Activated CD8-positive, alpha-beta memory T cell treated with anti-CD3 and anti-CD28 coated beads, Interleukin-2, amount 10 ng/mL, durations not matched to agents 7 days and 5 days (primary cell): ENCODE measurements at regions not wholly inside any gene's neighbourhood (a gene's known extent, or its start where the extent isn't known, plus 50 kb on each side); places are given as distances from the start of the nearest gene placed in this dataset.

Experiments
- ATAC-seq: fragments of 150-1000 bp; cut with Tn5 transposase; one replicate; pipeline ENCODE4 v1.10.0; 2021; ENCODE audit warnings: moderate library complexity
- CTCF ChIA-PET: fragments of 350-600 bp; sonication (Branson Sonifier 250); formaldehyde crosslinking; loops from one replicate; lab custom pipeline; 2021; ENCODE audit warnings: antibody characterized with exemption; lab: Charles Lee
- DNase-seq: peaks from one replicate; pipeline ENCODE4 v3.0.0-alpha.2; 2020
- H3K27ac Mint-ChIP-seq: one replicate; pipeline ENCODE4 v1.8.0; 2021; ENCODE audit warnings: mild to moderate bottlenecking, mixed read lengths
- H3K27me3 Mint-ChIP-seq: one replicate; pipeline ENCODE4 v1.8.0; 2021; ENCODE audit warnings: mixed read lengths
- H3K36me3 Mint-ChIP-seq: one replicate; pipeline ENCODE4 v1.8.0; 2021; ENCODE audit warnings: mild to moderate bottlenecking, mixed read lengths
- H3K4me1 Mint-ChIP-seq: one replicate; pipeline ENCODE4 v1.8.0; 2021; ENCODE audit warnings: mixed read lengths
- H3K4me3 Mint-ChIP-seq: one replicate; pipeline ENCODE4 v1.8.0; 2021; ENCODE audit warnings: mild to moderate bottlenecking, moderate library complexity, mixed read lengths
- H3K9me3 Mint-ChIP-seq: one replicate; pipeline ENCODE4 v1.8.0; 2022; ENCODE audit warnings: low read depth, mixed read lengths

GRCh38 chr11:39462506-39462905 lies 1996.9 kb downstream of the LRRC4C start:
- H3K27ac Mint-ChIP-seq, result no peak overlapping the region

DNA sequence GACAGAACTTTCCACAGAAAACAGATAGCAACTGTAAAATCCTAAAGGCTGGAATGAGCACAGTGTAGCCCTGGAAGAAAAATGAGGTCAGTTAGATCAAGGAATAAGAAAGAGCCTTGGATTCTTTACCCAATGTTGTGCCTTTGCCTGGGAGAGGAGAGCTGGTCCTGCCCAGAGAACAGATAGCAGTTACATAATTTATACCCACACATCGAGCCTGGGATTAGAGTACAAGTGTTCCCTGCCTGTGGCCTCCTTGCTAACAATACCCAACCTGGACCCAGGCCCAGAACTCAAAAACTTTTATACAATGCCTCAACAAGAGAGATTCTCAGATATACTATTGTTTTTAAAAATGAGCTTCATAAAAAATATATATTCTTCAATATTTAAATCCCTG lies 1998.4 kb downstream of the LRRC4C start:
- no peak for ATAC-seq
- no peaks in the 10 kb centered on the region for H3K4me1 Mint-ChIP-seq

More at GRCh38 chr11:39462506-39462905, 1996.9 kb downstream of the LRRC4C start:
- Mint-ChIP-seq H3K9me3 (peaks cover 7% of the 10 kb centered on the region), H3K36me3 (no peaks in the 10 kb centered on the region), H3K27me3 (no peaks in the 10 kb centered on the region), H3K4me1 (no peaks in the 10 kb centered on the region), H3K4me3 (no peak overlapping the region)
- ATAC-seq, result no peak
- CTCF ChIA-PET, result no interaction called here
- DNase-seq, result no peak

GRCh38 chr11:39459606-39460005 lies 1999.8 kb downstream of the LRRC4C start:
- CTCF ChIA-PET, result no interaction called here
- no peak for ATAC-seq
- DNase-seq, result no peak
- H3K9me3 Mint-ChIP-seq, result peaks cover 7% of the 10 kb centered on the region
- no peaks in the 10 kb centered on the region for H3K4me1 Mint-ChIP-seq
- no peak overlapping the region for H3K4me3 Mint-ChIP-seq
- H3K27me3 Mint-ChIP-seq, result no peaks in the 10 kb centered on the region
- no peaks in the 10 kb centered on the region for H3K36me3 Mint-ChIP-seq
- H3K27ac Mint-ChIP-seq, result no peak overlapping the region

More for the DNA sequence above, 1998.4 kb downstream of the LRRC4C start:
- no peak overlapping the region for H3K27ac Mint-ChIP-seq
- peaks cover 7% of the 10 kb centered on the region for H3K9me3 Mint-ChIP-seq
- H3K4me3 Mint-ChIP-seq, result no peak overlapping the region
- DNase-seq, result no peak
- CTCF ChIA-PET, result no interaction called here
- no peaks in the 10 kb centered on the region for H3K27me3 Mint-ChIP-seq
- no peaks in the 10 kb centered on the region for H3K36me3 Mint-ChIP-seq

DNA sequence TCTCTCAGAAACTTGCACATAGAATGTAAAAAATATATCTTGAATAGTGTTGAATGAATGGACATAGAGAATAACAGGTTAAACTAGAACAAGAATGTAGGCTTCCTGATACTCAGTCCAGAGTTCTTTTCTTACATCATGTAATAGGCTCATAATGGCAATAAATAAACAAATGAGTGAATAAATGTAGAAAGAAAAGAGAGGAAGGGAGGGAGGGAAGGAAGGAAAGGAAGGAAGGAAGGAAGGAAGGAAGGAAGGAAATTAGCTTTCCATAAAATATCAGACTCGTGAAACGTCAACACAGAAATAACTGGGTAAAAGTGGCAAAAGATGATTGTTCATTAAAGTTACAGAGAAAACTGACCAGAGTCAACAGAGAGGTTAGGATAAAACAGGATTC lies 2001.0 kb downstream of the LRRC4C start:
- H3K27ac Mint-ChIP-seq, result no peak overlapping the region
- H3K4me3 Mint-ChIP-seq, result no peak overlapping the region

GRCh38 chr11:39443424-39444022 lies 2015.9 kb downstream of the LRRC4C start:
- Mint-ChIP-seq H3K4me3 (no peak overlapping the region), H3K27ac (no peak overlapping the region), H3K9me3 (peaks cover 4% of the 10 kb centered on the region), H3K27me3 (no peaks in the 10 kb centered on the region), H3K36me3 (no peaks in the 10 kb centered on the region), H3K4me1 (no peaks in the 10 kb centered on the region)
- ATAC-seq, result no peak
- CTCF ChIA-PET, result no interaction called here
- DNase-seq, result no peak

More for the DNA sequence above, 2001.0 kb downstream of the LRRC4C start:
- no peaks in the 10 kb centered on the region for H3K4me1 Mint-ChIP-seq
- H3K36me3 Mint-ChIP-seq, result no peaks in the 10 kb centered on the region
- CTCF ChIA-PET, result no interaction called here
- peaks cover 7% of the 10 kb centered on the region for H3K9me3 Mint-ChIP-seq
- H3K27me3 Mint-ChIP-seq, result no peaks in the 10 kb centered on the region
- no peak for DNase-seq
- no peak for ATAC-seq

GRCh38 chr11:39442177-39442576 lies 2017.3 kb downstream of the LRRC4C start:
- Mint-ChIP-seq H3K36me3 (no peaks in the 10 kb centered on the region), H3K9me3 (peaks cover 6% of the 10 kb centered on the region), H3K4me3 (no peak overlapping the region), H3K27me3 (no peaks in the 10 kb centered on the region), H3K4me1 (no peaks in the 10 kb centered on the region), H3K27ac (no peak overlapping the region)
- CTCF ChIA-PET, result no interaction called here
- DNase-seq, result no peak
- no peak for ATAC-seq

GRCh38 chr11:39435641-39436040 lies 2023.8 kb downstream of the LRRC4C start:
- no peaks in the 10 kb centered on the region for H3K4me1 Mint-ChIP-seq
- H3K27ac Mint-ChIP-seq, result no peak overlapping the region
- ATAC-seq (no peak), DNase-seq (no peak)
- H3K4me3 Mint-ChIP-seq, result no peak overlapping the region
- CTCF ChIA-PET, result no interaction called here
- peaks cover 6% of the 10 kb centered on the region for H3K9me3 Mint-ChIP-seq
- no peaks in the 10 kb centered on the region for H3K27me3 Mint-ChIP-seq
- no peaks in the 10 kb centered on the region for H3K36me3 Mint-ChIP-seq

DNA sequence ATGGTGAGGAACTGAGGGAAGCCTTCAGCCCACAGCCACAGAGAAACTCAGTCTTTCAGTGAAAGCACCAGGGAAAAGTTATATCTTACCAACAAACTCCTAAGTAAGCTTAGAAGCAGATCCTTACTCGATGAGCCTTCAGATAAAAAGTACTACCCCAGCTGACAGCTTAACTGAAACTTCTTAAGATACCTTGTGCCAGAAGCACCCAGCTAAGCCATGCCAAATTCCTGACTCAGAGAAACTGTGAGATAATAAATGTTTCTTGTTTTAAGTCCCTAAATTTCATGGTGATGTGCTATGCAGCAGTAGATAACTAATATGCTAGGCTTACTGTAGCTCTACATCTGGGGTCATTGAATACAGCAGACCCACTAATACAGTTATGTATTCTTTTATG lies 2025.0 kb downstream of the LRRC4C start:
- CTCF ChIA-PET, result no interaction called here
- DNase-seq, result no peak
- no peaks in the 10 kb centered on the region for H3K36me3 Mint-ChIP-seq
- peaks cover 4% of the 10 kb centered on the region for H3K9me3 Mint-ChIP-seq
- no peaks in the 10 kb centered on the region for H3K27me3 Mint-ChIP-seq
- H3K4me1 Mint-ChIP-seq, result no peaks in the 10 kb centered on the region
- H3K4me3 Mint-ChIP-seq, result no peak overlapping the region
- H3K27ac Mint-ChIP-seq, result no peak overlapping the region
- ATAC-seq, result no peak

DNA sequence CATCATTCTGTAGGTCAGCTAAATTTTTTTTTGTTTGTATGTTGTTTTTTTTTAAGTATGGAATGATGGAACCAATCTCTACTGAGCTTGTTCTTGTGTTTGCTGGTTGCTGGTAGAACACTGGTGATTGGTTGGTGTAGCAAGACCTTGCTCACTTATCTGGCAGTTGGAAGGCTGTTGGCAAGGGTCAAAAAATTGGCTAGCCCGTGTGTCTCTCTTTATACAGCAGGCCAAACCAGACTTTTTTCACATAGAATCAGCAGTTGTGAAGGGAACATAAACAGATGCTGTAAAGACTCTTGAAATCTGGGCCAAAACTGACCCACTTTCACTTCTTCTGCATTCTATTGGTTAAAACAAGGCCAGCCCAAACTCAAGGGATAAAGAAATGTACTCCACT lies 2026.5 kb downstream of the LRRC4C start:
- no peak for ATAC-seq
- Mint-ChIP-seq H3K36me3 (no peaks in the 10 kb centered on the region), H3K4me1 (no peaks in the 10 kb centered on the region), H3K9me3 (peaks cover 2% of the 10 kb centered on the region), H3K27me3 (no peaks in the 10 kb centered on the region), H3K27ac (no peak overlapping the region), H3K4me3 (no peak overlapping the region)
- DNase-seq, result no peak
- CTCF ChIA-PET, result no interaction called here

GRCh38 chr11:39425226-39425625 lies 2034.2 kb downstream of the LRRC4C start:
- Mint-ChIP-seq H3K27ac (no peak overlapping the region), H3K4me3 (no peak overlapping the region), H3K36me3 (no peaks in the 10 kb centered on the region), H3K4me1 (no peaks in the 10 kb centered on the region), H3K9me3 (no peaks in the 10 kb centered on the region), H3K27me3 (no peaks in the 10 kb centered on the region)
- CTCF ChIA-PET, result no interaction called here
- ATAC-seq (no peak), DNase-seq (no peak)

DNA sequence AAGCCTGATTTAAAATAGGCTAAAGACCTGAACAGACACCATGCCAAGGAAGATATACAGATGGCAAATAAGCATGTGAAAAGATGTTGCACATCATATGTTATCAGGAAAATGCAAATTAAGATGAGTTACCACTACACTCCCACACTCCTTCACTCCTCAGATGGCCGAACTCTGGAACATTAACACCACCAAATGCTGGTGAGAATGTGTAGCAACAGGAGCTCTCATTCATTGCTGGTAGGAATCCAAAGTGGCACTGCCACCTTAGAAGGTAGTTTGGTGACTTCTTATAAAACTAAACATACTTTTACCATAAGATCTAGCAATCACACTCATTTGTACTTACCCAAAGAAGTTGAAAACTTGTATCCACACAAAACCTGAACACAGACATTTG lies 2047.3 kb downstream of the LRRC4C start:
- CTCF ChIA-PET, result no interaction called here
- H3K4me1 Mint-ChIP-seq, result no peaks in the 10 kb centered on the region
- no peak overlapping the region for H3K27ac Mint-ChIP-seq
- H3K4me3 Mint-ChIP-seq, result no peak overlapping the region
- H3K27me3 Mint-ChIP-seq, result no peaks in the 10 kb centered on the region
- no peaks in the 10 kb centered on the region for H3K36me3 Mint-ChIP-seq
- peaks cover 9% of the 10 kb centered on the region for H3K9me3 Mint-ChIP-seq
- DNase-seq (no peak), ATAC-seq (no peak)

GRCh38 chr11:39385911-39386310 lies 2073.5 kb downstream of the LRRC4C start:
- Mint-ChIP-seq H3K4me1 (no peaks in the 10 kb centered on the region), H3K27ac (no peak overlapping the region), H3K9me3 (peaks cover 5% of the 10 kb centered on the region), H3K4me3 (no peak overlapping the region), H3K36me3 (no peaks in the 10 kb centered on the region), H3K27me3 (no peaks in the 10 kb centered on the region)
- ATAC-seq, result no peak
- CTCF ChIA-PET, result no interaction called here
- no peak for DNase-seq

DNA sequence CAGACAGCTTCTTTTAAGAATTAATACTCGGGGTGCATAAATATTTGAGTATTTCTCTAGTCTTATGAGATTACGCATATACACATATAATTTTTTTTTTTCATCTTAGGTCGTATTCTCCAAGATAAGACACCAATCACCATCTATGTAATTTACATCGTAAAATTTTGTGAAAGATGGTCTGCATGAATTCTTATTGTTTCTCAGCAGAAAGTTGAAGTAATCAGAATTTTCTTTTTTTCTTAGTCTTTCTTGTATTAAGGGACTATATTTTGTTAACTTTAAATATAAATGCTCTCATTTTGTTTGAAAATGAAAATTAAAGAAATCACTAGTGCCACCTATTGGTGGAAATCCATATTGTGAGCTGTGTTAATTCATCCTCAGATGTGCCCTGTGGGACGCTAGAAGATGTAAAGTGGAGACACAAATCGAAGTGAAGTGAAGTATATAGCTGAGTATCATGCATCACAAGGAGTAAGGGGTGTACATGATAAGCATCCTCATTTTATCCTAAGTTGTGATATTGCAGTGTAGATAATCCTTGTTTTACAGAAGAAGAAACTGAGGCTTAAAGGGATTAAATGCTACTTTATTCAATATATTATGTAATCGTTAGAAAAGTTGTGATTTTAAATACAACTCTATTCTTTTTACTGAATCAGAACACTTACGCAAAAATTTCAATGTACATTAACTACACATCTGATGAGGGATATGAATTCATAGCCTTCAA lies 2084.3 kb downstream of the LRRC4C start:
- H3K9me3 Mint-ChIP-seq, result no peaks in the 10 kb centered on the region
- DNase-seq (no peak), ATAC-seq (no peak)
- no peaks in the 10 kb centered on the region for H3K27me3 Mint-ChIP-seq
- H3K36me3 Mint-ChIP-seq, result no peaks in the 10 kb centered on the region
- CTCF ChIA-PET, result interaction anchor here (1.0 to 1.7 kb wide), 4 partner anchors 8 to 1429 kb away, joined by 3 to 7 read pairs (median 4); no protein-coding TSS in a partner anchor
- H3K4me3 Mint-ChIP-seq, result no peak overlapping the region
- H3K27ac Mint-ChIP-seq, result no peak overlapping the region
- H3K4me1 Mint-ChIP-seq, result peaks cover 5% of the 10 kb centered on the region

DNA sequence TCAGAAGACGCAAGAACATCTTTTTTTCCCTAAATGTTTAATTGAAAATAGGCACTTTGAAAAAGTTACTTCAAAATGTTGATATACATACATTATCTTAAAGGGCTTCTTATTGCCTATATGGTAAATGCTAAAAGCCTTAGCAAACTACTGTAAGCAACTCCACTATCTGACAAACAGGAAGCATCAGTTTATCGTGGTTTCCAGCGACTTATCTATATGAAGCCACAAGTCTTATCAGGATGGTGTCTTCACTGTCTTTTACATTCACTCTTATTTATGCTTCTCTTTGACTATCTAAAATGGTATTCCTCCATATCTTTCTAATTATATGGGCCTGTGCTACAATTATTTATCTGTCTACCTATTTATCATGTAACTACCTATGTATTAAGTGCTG lies 2091.9 kb downstream of the LRRC4C start:
- Mint-ChIP-seq H3K9me3 (no peaks in the 10 kb centered on the region), H3K27me3 (no peaks in the 10 kb centered on the region), H3K4me3 (no peak overlapping the region), H3K4me1 (peaks cover 15% of the 10 kb centered on the region), H3K36me3 (no peaks in the 10 kb centered on the region), H3K27ac (no peak overlapping the region)
- no peak for ATAC-seq
- CTCF ChIA-PET, result interaction anchor here (1.1 kb wide), 1 partner anchor 8 kb away, joined by 3 read pairs; no protein-coding TSS in a partner anchor
- DNase-seq, result no peak
